GM21717 (cell line): ENCODE measurements at regions not wholly inside any gene's neighbourhood (a gene's known extent, or its start where the extent isn't known, plus 50 kb on each side); places are given as distances from the start of the nearest gene placed in this dataset.
"Not testable (repeated sequence)": the region's sequence is repeated elsewhere in the genome, so short reads cannot be mapped to it uniquely, and the experiment has no call there.

Experiments
- ATAC-seq: cut with Tn5 transposase; IDR thresholded peaks from one replicate; pipeline ENCODE4 v1.9.1; 2021; ENCODE audit warnings: mild to moderate bottlenecking, moderate library complexity; ENCODE audit not compliant: unreplicated experiment

DNA sequence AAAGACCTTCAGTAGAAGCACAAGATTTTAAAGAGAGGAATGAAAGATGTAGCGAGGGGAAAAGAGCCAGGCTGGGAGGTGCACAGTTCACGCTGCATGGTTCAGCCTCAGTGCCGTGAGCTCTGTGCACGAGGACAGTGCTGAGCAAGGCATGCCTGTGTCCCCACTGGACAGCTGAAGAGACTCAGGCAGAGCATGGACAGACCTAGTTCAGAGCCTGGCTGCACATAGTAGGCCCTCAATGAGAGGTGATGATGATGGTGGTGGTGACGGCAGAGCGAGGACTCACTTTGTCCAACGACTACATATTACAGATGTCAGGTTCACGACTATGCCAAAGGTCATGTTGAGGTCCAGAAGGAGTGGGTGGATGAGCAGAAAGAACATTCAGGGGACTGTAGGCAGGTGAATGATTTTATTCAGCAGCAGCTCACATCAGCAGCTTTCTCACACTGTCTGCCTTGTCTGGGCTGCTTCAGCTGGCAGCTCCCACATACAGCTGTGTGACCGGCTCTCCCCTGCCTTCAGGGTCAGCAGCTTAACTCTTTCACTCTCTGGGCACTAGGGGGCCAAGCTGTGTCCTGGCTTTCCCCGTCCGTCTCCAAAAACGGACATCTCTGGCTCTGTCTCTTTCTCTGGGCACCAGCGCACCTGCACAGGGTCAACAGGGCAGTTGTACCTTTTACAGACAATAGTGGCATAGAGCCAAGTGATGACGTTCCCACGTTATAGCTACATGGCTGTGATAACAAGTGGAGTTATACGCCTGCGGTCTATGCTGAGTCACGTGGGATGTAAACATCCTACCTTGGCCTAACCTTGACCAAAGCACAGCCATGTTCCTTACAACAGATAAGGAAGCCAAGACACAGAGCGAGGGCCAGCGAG lies 83.4 kb upstream of the KCNK12 start:
- no peak for ATAC-seq

DNA sequence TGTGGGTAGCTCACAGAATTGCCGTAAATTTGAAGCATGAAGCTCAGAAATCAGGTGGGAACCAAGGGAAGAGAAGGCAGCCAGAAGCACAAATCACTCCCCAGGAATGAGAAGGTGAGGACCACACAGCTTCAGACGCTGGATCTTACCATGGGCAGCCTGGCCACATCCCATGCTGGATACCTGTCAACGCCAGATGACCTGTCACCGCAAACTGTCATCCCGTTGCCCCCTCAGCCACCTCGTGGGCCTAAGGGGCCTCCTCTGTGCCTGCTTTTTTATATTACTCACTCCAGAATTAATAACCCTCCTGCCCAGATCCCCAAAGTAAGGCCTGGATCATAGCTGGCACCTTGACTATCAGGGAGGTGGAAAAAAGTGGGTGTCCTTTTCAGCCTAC lies 82.3 kb upstream of the KCNK12 start:
- ATAC-seq: no peak

DNA sequence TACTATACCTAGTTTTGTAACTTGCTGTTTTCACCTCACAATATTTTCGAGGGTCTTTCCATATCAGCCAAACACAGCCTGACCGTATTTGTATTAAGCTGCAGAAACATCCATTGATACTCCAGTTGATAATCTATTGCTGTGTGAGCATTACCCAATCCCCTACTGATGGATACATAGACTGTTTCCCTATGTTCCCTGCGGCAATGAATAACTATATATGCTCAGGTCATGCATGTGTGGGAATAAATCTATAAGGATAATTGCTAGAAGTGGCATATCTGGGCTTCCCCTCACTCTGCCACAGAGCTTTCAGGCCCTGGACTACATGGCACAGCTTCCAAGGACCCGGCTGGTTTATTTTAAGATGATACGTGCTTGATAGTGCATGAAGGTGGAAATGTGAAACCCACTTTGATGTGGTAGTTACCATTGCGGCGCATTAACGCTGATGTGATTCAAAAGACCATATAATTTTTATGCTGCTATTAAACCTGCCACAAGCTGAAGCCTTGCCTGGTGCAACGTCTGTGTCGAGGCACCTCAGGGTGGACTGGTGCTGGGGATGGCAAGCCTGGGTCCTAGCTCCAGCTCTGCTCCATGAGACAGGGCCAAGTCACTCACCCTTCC lies 81.4 kb upstream of the KCNK12 start:
- no peak for ATAC-seq

DNA sequence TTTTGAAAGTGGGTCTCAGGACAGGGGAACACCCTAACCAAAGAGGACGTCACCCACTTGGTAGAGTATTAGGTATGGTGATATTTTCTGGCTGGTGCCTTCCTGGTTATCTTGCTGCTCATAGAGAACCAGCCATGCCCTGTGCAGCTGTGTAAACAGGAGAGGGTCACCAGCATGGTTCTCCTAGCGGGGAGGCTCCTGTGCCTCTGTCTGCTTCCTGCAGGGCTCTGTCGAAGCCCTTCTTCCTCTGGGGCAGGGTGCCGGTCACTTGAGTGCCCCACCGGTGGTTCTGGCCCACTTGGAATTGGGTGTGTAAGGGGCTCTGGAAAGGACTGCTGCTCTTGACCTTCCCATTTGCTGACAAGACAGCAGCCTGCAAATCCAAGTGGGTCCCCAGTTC lies 80.5 kb upstream of the KCNK12 start:
- no peak for ATAC-seq

DNA sequence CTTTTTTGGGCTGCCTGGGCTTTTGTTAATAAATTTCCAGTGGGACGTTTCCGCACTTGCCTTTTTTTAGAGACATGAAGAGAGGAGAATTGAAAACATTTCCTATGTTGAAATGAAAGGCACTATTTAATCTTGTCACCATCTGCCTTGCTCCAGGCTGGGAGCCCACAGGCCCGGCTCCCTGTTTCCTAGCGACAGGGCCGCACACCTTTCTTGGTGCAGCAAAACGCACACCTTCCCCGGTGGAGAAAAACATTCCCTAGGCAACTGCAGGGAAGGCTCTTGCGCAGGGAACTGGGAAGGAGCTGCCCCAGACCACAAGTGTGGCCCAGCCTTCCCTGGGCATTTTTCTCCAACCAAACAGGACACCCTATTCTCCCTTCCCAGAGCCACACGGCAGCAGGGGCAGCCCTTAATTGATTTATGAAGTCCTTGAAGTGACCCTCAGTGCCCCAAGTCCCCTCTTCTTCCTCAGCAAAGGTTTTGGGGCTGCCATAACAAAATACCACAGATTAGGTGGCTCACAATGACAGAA lies 79.3 kb upstream of the KCNK12 start:
- no peak for ATAC-seq

DNA sequence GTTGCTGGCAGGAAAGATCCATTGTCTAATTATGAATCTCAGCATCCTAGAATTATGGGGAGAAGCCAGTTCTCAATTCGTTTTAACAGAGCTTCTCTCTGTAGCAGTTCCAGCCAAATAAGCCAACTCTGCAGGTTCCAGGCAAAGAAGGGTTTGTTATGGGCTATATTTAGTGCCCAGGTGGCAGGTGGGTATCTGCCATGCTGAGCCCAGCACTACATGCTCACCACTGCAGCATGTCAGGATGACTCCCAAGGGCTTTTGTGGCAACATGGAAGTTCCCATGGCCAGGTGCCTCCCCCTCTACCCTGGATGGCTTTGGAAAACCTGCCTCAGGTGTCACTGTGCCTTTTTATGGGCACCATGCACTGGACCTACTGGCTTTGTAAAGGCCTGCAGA lies 74.5 kb upstream of the KCNK12 start:
- ATAC-seq: no peak

DNA sequence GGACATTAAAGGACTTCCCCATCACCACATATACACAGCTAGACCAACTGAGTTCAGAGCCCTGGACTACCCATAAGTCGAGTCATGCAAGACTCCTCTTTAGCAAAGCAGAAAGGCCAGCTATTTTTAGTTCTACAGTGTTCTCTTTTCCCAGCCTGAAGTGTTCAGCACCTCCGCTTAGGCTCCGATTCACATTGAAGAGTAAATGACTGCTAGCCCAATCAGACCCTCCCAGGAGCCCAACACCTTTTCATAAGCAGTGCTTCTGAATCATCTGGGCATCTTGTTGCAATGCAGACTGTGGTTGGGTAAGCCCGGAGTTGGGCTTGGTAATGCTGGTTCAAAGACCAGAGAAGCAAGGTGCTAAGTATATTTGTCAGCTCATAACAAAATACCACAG lies 73.6 kb upstream of the KCNK12 start:
- no peak for ATAC-seq

DNA sequence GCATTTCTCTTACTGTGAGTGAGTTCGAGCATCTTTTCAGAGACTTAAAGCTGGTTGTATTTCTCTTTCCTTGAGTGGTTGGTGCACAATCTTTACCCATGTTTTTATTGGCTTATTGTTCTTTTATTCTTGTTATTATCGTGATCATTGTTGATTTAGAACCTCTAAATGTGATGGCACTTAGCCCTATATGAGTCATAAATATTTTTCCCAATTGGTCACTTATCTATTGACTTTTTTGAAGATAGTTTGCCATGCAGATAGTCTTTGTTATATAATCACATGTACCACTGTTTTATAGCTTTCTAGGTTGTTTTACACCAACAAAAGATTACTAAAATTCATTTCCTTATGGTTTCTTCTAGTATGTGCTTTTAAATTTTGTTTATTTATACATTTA lies 70.6 kb upstream of the KCNK12 start:
- no peak for ATAC-seq

DNA sequence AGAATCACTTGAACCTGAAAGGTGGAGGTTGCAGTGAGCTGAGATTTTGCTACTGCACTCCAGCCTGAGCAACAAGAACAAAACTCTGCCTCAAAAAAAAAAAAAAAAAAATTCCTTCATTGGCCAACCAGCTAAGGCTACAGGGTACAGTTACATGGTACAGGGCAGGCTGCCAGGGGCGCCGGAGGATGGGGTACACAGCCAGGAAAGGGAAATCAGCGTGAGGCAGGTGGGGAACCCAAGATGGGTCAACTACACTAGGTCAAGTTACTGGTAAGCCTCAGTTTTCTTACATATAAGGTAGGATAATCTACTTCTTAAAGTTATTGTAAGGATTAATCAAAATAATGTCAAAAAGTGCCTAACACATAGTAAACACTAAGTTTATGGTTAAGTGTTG lies 69.6 kb upstream of the KCNK12 start:
- no peak for ATAC-seq

DNA sequence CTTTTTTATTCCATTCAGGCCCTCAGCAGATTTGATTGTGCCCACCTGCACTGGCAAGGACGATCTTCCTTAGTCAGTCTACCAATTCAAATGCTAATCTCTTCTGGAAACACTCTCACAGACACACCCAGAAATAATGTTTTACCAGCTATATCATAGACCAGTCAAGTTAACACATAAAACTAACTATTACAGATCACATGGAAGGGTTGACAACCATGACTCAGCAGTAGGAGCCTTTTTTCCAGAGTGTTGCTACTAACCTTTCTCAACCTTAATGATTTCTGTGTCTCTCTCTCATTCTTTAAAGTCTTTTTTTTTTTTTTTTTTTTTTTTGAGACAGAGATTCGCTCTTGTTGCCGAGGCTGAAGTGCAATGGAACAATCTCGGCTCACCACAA lies 68.7 kb upstream of the KCNK12 start:
- ATAC-seq: no peak

DNA sequence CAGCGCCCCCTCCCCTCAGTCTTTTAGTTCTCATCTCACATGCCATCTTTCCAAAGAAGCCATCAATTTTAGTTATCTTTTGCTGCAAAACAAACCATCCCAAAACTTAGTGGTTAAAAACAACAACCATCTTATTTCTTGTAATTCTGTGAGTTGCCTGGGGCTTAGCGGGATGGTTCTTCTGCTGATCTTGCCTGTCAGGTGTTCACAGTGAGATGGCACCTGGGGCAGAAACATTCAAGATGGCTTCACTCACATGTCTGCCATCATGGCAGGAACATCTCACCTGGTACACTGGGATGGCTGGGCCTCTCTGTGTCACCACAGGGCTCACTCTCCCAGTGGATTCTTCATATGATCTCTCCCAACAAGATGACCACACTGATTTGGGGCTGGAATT lies 67.6 kb upstream of the KCNK12 start:
- no peak for ATAC-seq

DNA sequence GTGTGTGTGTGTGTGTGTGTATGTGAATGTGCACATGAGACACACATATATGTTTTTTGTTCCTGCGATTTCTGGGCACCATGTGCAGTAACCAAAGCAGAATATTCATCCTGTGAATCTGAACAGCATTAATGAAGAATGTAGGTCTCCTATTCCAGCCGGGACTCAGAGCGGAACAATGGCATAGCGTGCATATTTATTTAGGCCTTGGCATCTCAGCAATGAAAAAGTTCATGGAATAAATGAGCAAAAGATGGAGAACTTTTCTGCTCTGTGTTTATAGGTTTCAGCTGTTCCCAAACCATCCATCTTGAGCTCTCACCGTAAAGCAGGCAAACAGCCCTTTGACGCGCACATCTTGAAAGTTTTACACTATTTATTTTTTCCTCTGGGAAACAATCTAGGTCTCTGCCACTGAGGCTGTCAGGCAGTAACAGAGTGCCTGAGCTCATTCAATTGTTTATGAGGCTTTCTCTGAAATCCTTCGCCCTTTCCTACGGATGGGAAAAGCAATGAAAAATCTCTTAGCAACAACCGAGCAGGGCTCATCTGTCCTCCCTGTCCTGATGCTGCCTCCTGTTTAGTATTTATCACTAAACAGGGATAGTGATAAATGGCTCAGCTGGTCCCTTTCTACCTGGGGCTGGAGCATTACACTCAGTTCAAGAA lies 65.9 kb upstream of the KCNK12 start:
- no peak for ATAC-seq

DNA sequence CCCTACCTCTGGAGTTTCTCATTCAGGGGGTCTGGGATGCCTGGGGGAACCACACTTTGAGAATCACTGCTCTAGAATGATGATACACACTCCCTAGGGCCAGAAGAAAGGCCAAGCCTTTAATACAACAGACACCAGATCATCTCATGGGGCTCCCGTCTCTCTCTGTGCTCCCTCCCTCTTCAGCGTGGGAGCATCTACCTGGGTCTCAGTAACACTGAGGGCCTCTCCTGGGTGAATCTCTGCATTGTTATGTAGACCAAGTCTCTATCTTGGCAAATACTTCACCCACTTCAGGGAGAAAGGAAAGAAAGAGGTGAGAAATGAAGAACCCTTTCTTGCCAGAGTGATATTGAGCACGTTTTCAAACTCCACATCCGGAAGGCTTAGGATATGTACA lies 65.4 kb upstream of the KCNK12 start:
- no peak for ATAC-seq

DNA sequence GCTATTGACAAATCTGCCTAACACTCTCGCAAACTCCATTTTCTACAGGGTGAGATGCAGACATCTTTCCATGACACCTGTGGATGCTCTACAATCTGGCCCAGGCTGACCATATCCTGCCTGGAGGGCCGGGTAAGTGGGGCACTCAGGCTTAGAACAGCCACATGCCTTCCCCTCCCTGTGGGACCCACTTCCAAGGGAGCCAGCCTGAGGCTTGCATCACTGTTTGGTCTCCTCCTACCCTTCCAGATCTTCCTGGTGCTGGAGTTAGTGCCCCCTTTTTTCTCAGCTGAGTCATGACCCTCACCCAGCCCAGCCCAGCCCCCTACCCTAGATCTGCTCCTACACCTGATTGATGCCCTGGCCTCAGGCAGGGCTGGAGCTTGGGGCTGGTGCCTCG lies 62.0 kb upstream of the KCNK12 start:
- no peak for ATAC-seq

DNA sequence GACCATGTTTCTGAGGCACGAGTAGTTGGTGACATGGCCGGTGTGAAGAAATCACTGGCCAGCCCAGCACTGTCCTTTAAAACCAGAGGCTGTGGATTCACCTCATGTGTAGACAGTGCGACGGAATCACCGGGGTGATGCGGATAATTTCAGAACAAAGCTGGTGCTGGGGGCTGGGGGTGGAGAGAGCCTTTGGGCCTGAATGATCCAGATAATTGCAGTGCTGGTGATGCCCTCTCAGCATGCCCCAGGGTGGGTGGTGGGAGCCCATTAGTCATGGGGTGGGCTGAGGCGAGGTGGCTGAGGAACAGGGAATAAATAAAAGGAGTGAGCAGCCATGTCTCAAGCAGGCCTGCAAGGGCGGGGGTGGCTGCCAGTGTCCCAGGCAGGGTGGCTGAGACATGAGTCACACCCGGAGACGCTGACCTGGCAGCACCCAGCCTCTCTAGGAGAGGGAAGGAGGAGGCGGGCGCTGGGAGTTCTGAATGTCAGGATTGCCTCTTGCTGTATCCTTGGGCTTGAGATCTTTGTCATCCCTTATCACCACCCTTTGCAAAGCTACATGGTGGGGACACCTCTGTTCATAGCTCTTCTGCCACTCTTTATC lies 61.1 kb upstream of the KCNK12 start:
- no peak for ATAC-seq

DNA sequence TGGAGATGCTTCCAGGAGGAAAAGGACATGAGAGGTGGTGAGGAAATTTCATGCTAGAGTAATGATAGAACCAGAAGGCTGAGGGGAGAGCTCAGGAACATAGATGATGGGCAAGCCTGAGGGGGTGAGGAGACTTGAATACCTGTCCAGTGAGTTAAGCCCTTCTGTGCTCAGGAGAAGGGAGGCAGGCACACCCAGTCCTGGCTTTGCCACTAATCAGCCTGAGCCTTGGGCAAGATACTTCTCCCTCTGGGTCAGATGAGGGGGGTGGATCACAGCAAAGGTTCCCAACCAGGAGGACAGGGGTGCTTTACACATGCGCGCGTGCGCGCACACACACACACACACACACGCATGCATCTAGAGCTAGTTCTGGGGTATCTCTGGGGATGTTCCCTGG lies 60.5 kb upstream of the KCNK12 start:
- ATAC-seq: no peak

DNA sequence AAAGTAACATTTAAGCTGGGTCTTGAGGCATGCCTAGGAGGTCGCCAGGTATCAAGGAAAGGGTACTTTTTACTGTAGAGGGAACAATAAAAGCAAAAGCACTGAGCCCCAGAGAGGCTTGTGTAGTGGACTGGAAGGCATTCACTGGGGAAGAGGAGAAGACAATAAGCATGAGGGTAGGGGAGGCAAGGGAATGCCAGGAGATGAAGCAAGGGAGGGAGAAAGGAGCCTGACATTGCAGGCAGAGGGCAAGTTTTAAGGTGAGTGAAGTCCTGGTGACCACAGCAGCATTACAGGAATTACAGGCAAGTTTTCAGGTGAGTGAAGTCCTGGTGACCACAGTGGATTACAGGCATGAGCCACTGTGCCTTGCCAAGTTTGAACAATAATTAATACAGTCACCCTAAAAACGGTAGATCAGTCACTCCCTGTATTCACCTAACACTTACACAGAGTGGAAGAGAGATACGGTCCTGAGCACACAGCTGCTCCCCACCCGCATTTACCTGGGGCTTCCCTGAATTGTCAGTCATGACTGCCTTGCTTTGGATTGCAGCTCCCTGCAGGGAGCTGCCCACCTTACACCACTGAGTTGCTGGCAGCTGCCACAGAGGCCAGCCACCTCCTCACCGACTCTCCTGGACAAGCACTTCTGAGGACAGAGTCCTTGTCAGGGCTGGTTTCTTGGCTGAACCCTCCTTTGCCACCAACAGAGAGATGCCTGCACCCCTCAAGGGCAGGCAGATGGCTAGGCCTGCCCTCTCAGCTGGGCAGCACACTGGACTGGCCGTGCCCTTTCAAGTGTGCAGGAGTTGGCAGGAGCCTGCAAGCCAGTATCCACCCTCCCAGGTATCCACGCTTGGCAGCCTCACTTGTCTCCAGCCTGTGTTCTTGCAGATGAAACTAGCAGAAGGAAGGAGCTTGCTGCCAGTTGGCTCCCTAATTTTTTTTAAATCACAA lies 59.0 kb upstream of the KCNK12 start:
- no peak for ATAC-seq

DNA sequence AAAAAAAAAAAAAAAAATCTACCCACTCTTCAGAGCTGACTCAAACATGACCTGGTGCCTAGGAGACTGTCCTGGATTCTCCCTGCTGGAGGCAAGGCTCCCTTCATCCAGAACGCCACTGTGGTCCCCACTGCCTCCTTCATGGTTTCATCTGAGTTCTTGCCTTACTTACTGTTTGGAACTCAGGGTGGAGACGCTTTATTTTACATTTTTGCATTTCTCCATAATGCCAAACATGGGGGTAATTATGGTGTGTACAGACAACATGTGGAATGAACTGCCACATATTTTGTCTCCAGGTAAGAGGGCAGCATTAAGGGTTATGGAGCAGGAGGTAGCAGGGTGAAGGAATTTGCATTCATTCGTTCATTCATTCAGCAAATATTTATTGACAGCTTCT lies 58.1 kb upstream of the KCNK12 start:
- ATAC-seq: no peak

DNA sequence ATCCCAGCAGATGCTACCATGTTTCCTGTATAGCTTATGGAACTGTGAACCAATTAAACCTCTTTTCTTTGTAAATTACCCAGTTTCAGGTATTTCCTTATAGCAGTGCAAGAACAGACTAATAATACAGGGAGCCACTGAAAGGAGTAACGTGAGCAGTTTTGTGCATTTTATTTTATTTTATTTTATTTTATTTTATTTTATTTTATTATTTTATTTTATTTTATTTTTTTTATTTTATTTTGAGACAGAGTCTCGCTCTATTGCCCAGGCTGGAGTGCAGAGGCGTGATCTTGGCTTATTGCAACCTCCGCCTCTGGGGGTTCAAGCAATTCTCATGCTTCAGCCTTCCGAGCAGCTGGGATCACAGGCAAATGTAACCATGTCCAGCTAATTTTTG lies 55.9 kb upstream of the KCNK12 start:
- no peak for ATAC-seq

DNA sequence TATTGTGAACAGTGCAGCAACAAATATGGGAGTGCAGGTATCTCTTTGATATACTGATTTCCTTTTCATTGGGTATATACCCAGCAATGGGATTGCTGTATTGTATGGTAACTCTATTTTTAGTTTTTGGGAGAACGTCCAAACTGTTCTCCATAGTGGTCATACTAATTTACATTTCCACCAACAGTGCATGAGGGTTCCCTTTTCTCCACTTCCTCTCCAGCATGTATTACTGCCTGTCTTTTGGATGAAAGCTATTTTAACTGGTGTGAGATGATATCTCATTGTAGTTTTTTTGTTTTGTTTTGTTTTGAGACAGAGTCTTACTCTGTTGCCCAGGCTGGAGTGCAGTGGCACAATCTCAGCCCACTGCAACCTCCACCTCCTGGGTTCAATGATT lies 52.4 kb upstream of the KCNK12 start:
- ATAC-seq: not testable (repeated sequence)
